Dedifferentiated amniotic fluid mesenchymal stem cell (primary cell): ENCODE measurements at regions not wholly inside any gene's neighbourhood (a gene's known extent, or its start where the extent isn't known, plus 50 kb on each side); places are given as distances from the start of the nearest gene placed in this dataset.
"Not testable (repeated sequence)": the region's sequence is repeated elsewhere in the genome, so short reads cannot be mapped to it uniquely, and the experiment has no call there.

Experiments
- DNase-seq: peaks from one replicate; pipeline ENCODE4 v3.0.0-alpha.2; 2016; ENCODE audit errors: extremely low spot score

- no peak for DNase-seq
Observed at GRCh38 chr13:70792121-70792520, 683.9 kb upstream of the KLHL1 start.

DNA sequence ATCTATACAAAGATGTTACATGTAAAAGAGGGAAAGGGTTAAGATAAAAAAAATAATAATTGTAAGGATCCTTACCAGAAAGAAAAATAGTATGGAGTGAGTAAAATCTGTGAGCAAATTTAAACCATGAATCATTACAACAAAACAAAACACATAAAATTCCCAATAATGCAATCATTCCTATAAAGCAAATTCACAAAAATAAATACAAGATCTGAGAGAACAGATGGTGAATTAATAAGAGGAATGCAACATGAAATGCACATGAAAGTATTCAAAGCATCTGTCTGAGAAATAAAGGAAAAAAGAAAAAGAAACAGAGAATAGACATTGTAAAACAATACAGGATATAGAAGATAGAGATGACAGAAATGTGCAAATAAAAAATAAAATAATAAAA lies 681.5 kb upstream of the KLHL1 start:
- DNase-seq, result peak; percentile 40

DNA sequence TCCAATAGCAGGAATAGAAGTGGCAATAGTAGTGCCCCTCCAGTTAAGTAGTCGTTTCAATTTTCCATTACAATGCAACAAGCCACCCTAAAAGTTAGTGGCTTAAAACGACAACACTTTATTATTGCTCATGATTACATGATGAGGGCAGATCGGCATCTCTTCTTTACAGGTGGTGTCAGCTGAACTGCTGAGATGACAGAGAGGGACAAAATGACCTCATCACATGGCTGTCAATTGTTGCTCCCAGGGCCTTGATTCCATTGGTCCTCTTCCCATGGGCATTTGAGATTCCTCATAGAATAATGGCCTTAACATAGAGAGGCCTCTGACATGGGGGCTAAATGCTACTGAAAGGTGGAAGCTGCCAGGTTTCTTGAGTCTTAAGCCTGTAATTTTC lies 679.8 kb upstream of the KLHL1 start:
- no peak for DNase-seq

- no peak for DNase-seq
Observed at GRCh38 chr13:70784207-70784989, 676.1 kb upstream of the KLHL1 start.

DNA sequence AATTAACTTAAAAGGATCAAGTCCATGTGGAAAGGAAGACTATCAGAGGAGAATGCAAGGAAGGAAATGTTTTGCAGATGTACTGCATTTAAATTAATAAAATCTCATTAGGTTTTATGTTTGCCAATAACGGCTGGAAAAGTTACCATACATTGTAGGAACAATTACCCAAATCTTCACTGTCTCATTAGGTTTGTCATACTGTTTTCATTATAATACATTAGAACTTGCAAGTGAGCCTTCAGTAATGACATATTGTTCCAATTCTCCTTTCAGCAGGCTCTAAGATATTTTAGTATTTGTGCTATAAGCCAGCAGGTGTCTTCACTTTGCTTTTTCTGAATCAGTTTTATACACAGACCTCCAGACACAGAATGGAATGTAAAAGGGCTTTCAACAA lies 661.6 kb upstream of the KLHL1 start:
- DNase-seq, result no peak

DNA sequence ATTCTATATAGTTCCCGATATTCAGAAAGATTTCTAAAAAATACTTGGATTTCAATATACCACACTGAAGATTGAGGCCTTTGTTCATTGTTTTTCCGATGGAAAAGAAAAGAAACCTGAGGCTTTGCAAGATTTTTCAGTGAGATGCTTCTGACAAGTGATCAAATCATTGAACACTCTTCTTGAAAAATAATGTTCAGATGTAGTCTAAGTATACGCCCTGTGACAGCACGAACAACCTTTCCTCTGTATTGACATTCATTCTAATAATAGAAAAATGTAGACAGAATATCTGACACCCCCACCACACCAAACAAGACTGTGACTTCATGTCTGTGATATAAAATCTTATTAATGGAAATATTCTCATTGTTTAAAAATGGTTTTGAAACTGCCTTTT lies 650.7 kb upstream of the KLHL1 start:
- no peak for DNase-seq

GRCh38 chr13:70756088-70756487 lies 647.8 kb upstream of the KLHL1 start:
- no peak for DNase-seq

GRCh38 chr13:70755456-70755855 lies 647.2 kb upstream of the KLHL1 start:
- DNase-seq, result no peak

DNA sequence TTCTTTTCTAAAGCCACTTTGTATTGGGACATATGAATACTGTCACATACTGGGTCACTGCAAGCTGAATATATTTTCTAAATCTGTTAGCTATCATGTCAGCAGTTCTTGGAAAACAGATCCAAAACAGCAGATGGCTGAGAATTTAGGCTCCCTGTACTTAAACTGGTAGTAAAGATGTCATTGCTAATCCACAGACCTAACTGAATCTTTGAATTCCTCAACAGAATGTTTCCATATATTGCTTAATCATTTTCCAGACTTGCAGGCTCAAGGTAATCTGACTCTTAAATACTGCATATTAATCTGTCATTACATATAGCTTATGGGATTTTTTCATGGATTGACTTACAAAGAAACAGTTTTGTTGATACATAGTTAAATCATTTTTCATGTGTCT lies 639.0 kb upstream of the KLHL1 start:
- no peak for DNase-seq

GRCh38 chr13:70746469-70746868 lies 638.2 kb upstream of the KLHL1 start:
- DNase-seq, result not testable (repeated sequence)

DNA sequence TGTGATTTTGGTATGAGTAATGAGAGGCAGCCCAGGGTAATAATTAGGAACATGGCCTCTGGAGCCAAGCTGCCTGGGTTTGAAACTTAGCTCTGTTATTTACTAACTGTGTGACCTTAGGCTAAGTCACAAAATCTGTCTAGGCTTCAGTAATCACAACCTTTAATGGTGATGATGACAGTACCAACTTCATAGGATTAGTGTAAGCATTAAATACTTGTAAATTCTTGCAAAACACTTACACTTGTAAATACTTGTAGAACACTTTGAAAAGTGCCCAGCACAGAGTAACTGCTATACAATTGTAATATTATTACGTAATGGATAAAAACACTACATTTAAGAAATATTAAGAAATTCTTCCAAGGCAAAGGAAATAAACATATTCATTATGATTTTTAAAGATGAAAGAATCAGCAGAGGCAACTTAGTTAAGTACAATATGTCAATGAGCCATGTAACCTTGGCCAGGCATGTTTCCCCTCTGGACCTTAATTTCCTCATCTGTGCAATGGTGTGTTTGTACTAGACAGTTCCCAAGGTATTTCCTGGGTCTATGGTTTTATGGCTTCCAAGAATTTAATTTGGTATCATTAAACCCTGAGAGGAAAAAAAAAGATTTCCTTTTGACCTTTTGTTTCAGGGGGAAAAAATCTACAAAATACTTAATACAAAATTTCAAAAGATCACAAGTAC lies 628.5 kb upstream of the KLHL1 start:
- no peak for DNase-seq

GRCh38 chr13:70732611-70733010 lies 624.4 kb upstream of the KLHL1 start:
- DNase-seq, result no peak

GRCh38 chr13:70729369-70729768 lies 621.1 kb upstream of the KLHL1 start:
- DNase-seq, result no peak

GRCh38 chr13:70723732-70724131 lies 615.5 kb upstream of the KLHL1 start:
- DNase-seq, result peak; percentile 54

DNA sequence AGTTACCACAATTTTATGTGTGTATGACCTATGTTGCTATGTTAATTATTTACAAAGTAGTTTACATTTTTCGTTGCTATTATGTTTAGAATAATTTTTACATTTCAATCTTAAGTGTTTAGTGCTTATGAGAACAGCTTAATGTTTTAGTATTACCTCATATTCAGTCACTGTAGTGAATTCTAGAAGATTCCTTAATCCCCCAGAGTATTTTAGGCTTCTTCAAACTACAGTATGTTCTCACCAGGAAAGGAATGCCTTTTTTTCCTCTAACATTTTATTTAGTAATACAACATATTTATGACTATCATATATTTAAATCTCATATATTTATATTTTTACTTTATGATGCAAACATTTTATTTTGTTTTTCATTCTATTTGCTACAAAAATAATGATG lies 612.1 kb upstream of the KLHL1 start:
- no peak for DNase-seq

DNA sequence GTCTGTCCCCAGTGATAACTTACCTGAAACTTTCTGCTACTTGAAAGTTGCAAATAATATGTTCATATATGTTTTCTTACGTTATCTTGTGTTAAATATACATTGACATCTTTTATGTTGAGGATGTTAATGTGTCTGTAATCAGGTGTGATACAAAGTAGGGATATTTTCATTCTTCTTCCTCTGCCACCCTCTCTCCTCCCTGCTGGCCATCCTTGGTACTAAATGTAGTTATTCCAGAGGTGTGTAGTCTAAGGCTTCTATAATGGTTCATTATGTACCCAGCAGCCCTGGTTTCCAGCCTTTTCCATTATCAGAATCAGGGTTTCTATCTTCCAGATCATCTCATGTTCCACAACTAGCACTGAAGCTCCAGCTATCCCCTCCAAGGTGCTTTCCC lies 606.7 kb upstream of the KLHL1 start:
- DNase-seq, result no peak

GRCh38 chr13:70708775-70709174 lies 600.5 kb upstream of the KLHL1 start:
- DNase-seq, result no peak

GRCh38 chr13:70703755-70704154 lies 595.5 kb upstream of the KLHL1 start:
- no peak for DNase-seq

DNA sequence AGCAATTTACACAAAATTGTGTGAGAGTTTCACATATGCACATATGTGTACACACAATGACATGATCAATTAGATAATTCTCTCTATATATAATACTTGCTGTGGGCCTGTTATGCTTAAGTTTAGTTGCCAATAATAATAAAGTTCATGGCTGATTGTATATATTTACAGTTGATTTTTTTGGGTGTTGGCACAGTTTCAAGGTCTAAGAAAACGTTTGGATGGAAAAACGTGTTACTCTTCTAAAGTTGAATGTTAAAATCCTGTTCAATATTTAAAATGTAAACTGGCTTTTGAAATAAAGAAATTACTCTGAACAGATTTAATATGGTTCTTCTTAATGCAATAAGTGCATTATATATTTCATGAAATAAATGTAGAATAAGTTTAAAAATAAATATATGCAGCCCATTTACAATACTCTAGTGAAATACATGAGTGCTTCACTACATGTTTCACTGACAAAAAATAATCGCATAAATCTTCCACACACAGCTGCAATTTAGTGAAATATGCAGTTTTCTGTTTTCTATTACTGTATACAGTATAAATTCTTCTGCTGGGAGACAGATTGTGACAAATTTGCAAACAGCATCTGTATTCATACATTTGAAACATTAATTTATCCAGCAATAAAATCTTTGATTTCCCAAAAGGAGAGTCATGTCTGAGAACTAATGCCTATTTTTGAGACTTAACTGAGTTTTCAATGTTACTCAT lies 586.9 kb upstream of the KLHL1 start:
- no peak for DNase-seq

GRCh38 chr13:70668983-70669382 lies 560.7 kb upstream of the KLHL1 start:
- no peak for DNase-seq

GRCh38 chr13:70668293-70668692 lies 560.0 kb upstream of the KLHL1 start:
- no peak for DNase-seq

DNA sequence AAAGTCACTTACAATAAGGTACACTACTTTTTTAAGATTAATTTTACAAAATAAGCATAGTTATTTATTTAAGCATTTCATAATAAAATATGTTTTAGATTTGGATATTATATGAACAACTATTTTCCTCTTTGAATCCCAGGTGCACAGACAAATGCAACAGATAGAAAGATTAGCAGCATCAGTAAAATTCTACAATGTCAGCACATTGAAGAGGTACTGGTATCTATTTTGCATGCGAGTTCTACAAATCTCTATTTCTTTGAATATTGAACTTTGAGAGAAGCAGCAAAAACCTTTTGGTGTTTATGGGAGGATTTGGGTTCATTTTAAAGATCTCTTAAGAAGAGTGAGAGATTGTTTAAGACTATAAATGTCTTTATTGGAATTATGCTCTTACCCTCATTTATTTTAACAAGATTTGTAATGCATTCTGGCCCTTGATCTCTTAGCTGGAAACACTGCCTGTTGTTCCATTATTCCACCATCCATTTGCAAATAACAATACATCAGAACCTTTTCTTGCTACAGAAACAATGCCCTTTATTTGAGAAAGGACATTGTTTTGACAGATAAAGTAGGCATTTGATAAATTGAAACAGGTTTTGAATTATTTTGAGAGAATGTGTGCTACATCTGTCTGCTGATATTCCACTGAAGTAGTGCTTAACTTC lies 558.8 kb upstream of the KLHL1 start:
- DNase-seq, result no peak
